ENCODE measurements at regions not wholly inside any gene's neighbourhood (a gene's known extent, or its start where the extent isn't known, plus 50 kb on each side); places are given as distances from the start of the nearest gene placed in this dataset.
"Not testable (repeated sequence)": the region's sequence is repeated elsewhere in the genome, so short reads cannot be mapped to it uniquely, and the experiment has no call there.

DNA sequence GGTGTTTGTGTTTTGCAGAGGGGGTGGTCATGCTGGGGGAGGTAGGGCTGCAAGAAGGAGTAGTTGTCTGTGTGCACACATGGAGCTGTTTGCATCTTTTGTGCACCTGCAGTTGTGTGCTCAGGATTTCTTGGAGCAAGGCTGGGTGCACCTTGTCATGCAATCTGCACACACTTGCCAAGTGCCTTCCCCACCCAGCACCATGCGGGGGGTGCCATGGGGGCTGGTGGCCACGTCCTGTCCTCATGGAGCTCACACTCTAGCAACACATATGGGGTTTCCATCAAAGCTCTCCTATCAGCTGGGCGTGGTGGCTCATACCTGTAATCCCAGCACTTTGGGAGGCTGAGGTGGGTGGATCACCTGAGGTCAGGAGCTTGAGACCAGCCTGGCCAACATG is 111.6 kb downstream of the CRLF3 start:
- DNase-seq = not testable (repeated sequence)

DNA sequence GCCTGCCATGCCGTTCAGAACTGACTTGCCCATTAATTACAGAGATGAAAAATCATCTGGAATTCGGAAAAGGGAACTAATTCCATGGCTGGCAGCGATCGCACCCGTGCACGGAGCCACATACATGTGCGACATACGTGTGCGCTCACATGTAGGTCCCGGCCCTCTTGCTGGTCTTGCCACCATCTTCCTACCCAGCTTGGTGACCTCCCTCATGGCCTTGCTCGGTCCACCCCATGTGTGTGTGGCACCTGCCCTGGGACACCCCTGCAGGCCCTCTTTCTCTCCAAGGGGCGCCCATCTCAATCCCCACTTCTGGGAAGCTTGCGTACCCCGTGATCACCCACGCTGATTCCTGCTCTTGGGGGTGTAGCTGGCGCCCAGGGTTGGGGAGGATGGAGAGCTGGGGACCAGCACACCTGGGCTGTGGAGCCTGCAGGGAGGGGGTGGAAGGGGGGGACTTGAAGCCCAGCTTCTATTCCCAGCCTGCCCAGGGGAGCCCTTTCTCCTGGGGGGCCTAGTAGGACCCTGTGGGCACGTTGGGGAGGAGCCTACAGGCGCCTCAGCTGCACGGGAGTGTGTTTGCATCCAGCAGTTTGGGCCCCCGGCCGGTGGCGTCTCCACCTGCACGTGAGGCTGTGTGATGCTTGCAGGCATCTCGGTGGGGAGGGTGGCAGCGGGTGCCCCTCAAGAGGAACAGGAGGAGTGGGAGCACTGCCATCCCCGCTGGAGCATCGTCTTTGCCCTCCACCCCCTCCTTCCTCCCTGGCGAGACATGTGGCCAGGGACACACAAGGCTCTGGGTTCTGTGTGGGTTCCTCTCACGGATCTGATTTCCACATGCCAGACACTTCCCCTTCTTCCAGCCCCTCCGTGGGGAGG is 112.6 kb downstream of the CRLF3 start:
- not testable (repeated sequence) for DNase-seq

DNA sequence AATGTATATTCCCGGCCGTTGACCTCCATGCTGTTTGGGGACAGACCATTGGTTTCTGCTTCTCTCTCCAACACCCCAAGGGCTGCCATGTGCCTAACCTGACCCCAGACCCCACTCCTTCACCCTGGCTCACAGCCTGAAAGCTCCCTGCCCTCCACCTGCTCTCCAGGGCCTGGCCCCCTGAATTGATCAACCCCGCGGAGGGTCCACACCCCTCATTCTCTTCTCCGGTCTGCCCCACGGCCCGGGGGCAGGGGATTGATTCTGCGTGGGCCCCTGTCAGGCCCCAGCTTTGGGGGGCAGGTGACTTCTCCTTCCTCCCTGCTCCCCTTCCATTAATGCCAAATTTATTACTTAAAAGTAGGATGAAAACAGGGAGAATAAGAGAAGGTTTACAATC is 113.3 kb downstream of the CRLF3 start:
- DNase-seq = not testable (repeated sequence)

DNA sequence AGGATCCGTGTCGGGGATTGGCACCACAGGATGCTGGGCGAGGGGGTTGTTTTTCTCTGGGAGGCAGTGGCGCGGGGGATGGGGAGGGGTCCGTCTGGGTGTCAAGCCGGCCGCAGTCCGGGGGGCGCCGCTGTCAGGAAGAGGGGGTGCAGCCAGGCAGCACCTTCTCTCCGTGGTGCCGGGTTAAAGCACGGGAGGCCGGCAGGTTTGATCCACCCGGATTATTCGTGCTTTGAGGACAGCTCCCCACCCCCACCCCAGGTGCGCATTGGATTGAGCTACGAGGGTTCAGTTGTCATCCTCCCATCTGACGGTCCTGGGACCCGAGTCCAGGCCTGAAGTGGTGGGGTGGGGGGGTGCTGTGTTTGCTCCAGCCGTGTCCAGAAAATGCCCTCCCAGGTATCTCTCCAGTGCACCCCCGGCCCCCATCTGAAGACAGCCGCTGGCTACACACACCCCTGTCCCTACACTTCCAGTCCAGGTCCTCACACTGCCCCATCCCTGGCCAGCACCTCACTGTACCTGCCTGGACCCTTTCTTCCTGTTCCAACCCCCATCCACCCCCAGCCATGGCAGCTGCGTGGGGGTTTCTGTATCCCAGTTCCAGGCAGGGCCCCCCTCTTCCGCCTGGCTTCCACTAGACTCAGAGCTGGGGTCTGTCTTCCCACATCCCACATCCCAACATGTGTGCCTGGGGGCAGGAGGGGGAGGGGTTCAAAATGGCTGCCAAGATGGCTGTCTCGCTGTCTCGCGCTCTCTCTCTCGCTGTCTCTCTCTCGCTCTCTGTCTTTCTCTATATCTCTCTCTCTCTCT is 114.0 kb downstream of the CRLF3 start:
- not testable (repeated sequence) for DNase-seq

DNA sequence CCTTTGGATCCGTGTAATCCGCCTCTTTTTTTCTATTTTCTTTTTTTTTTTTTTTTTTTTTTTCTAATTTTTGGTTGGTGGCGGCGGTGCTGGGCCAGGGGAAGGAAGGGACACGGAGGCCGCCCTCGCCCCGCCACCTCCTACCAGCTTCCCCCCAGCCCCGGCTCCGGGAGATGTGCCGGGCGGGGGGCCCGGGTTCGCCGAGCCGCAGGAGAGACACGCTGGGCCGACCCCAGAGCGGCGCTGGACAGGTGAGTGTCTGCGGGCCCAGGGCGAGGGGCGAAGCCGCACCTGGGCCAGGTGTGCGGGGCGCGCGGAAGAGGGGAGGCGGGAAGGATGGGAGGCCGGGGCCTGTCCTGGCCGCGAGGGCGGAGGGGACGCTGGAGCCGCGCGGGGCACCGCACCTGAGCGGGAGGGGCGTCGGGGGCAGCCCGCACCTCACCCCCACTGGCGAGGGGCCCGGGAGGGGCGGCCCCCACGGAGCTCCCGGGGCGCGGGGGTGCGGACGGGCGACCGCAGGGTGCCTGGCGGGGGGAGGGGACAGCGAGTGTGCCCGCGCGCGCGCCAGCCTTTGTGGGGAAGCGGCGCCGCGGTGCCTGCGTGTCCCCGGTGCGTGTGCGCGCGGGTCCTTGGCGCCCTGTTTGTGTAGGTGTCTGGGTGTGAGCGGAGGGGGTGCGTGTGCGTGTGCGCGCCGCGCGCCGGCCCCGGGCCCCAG is 114.8 kb downstream of the CRLF3 start:
- not testable (repeated sequence) for DNase-seq

DNA sequence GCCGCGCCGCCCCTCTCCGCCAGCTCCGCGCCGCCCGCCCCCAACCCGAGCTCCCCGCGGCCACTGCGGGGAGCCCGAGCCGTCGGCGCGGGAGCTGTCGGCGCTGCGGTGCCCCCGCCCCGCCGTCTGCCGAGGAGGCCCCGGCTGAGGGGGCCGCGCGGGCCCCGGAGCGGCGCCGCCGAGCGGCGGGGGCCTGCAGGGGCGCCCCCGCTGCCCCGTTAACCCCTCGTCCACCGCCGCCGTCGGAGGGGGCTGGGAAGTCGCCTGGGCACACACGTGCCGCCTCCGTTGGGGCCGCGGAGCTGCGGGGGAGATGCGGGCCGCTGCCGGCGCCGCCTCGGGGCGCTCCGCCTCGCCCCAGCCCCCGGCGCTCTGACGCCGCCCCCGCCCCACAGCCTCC is 115.4 kb downstream of the CRLF3 start:
- not testable (repeated sequence) for DNase-seq

DNA sequence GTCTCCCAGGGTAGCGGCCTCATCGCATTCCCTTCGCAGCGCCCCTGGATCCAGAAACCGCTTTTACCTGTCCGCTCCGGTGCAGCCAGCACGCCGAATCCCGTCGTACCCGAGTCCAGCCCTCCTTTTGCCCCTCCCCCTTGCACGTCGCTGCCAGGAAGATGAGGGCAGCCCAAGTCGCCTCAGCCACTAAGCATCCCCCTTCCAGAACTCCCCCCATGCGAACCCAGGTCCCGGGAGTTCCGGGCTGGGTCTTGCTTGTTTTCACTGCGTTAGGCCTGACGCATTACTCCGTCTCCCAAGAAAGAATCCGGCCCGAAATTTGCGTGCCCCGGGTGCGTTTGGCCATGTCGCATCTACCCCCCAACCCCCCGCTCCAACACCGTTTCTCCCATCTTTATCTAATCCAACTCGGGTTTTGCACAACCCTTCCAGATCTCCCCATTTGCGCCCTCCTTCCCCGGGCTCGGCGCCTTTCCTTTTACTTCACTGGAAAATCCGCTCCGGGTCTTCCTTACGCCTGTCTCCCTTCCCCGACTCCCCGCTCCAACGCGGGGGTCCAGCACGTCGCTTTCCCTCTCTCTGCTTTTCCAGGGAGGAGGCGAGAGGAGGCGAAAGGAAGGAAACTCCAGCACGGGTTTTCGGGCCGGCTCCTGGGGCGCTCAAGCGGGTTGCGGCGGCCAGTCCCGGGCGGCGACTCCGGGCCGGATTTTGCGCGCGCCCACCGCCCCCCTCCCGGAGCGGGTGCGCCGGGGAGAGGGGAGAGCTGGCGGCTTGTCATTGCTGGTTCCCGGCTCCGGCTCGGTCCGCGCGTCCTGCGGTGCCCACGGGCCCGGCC is 116.0 kb downstream of the CRLF3 start:
- peak; percentile 96 for DNase-seq

DNA sequence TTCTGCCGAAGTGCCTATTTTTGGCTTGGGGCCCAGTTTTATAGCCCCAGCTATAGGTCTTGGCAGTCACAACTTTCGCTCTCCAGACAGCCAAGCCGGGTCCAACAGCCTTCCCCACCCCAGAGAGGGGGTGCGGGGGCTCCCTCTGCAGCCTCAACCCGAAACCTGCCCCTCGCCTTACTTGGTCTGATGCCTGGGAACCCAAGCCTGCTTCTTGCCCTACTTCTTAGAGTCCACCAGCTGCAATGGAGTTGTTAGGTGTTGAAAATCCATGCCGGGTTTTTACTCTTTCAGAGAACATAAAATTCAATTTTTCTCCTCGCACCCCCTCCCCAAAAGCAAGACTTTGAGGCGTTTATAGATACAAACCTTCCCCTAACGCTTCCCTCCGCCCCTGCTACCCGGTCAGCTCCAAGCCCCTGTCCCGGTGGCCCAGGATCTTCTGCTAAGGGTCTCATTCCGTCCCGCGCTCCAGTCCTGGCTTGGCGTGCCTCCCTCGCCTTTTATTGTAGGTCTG is 116.7 kb downstream of the CRLF3 start:
- DNase-seq = peak; percentile 70

DNA sequence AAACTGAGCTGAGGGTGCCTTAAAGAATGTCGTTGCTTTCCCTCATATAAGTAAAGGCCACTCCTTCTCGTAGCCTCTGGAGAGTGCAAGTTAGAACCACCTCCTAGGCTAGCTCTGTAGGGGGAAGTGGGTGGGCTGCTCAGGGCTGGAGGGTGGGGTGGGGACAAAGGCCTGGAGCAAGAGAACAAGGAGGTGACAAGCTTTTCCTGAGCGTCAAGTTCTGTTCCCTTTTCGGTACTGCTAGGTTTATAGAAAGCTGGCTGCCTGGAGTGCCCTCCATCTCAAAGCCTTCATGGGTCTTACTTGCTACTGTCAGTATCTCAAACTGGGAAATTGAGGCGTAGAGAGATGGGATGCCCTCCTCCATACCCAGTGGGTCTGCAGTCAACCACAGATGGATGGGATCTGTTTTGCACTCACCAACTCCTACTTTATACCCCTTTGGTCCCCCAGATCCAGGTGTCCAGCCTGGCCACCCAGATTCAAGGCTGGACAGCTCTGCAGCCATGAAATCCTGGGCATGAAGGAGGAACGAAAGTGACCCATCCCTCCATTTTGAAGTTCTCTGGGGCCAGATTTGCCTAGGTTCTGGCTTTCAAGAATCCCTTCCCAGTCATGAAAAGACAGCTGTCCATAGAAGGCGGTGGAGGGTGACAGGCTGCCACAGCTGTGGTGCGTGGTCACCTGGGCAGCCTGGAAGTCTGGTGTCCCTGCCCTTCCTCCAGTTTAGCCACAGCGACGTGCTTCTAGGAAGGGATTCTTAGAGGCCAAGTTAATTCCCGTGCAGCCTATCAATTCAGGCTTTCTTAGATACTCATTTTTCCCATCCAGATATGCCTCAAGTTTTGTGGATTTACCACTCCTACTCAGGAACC is 117.8 kb downstream of the CRLF3 start:
- DNase-seq = not testable (repeated sequence)

DNA sequence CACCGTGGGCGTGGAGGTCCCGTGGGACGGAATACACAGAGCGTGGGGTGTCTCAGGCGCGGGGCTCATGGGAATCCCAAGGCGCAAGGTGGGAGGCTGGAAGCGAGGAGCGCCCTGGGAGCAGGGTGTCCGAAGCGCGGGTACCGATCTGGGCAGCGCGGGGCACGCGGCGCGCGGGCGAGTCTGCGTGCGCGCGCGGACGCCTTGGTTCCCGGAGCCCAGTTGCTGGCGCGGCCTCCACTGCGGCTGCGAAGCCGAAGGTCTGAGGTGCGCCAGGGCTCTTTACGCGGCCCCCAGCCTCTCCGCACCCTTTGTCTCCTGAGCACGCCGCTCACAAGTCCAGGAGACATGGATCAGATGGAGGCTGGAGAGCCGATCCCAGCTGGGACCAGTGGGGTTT is 118.5 kb downstream of the CRLF3 start:
- not testable (repeated sequence) for DNase-seq

DNA sequence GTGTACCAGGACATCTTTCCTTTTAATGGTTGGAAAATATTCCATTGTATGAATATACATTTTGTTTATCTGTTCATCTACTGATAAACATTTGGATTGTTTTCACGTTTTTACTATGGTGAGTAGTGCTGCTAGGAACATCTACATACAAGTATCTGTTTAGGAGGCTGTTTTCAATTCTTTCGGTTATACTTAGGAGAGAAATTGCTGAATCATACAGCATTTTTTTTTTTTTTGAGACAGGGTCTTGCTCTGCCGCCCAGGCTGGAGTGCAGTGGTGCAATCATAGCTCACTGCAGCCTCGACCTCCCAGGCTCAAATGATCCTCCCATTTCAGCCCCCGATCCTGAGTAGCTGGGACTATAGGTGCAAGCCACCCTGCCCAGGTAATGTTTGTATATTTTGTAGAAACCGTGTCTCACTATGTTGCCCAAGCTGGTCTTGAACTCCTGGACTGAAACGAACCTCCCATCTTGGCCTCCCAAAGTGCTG is 122.9 kb downstream of the CRLF3 start:
- DNase-seq = no peak

DNA sequence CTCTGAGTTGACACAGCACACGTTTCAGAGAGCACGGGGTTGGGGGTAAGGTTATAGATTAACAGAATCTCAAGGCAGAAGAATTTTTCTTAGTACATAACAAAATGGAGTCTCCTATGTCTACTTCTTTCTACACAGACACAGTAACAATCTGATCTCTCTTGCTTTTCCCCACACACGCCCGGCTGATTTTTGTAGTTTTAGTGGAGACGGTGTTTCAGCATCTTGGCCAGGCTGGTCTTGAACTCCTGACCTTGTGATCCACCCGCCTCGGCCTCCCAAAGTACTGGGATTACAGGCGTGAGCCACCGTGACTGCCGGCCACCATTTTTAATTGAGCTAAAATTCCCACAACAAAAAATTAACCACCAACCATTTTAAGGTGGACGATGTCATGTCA is 123.7 kb downstream of the CRLF3 start:
- DNase-seq = not testable (repeated sequence)

DNA sequence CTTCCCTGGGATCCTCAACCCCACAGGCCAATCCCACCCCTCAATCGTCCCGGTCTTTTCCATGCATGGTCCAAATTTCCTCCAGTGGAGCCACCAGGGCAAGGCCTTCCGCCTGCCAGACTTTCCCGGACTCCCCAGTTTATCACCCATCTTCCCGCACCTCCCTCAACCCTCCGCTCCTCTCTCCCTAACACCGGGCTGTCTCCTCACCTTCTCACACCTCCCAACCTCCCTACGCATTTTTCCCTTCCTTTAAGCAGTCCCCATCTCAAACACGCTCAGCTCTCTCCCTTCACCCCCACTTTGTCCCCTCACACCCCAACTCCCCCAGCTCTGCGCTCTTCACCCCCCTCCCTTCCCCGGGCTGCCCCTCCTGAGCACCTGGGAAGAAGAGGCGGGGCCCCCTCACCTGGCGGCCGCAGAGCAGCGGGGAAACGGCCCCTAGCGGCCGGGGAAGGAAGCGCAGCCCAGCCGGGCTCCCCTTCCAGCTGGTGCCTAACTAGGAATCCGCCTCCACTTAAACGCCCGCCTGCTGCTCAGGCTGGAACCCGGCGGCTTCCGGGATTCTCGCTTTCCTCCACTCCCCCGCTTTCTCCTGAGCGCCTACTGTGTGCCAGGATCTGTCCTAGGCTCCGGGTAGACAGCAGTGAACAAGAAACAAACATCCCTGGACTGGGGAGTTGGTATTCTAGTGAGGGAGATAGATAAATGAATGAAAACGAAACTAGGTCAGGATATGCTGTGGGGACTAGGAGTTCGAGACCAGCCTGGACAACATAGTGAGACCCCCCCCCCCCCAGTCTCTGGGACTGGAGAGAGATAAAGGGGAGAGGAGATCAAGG is 126.7 kb downstream of the CRLF3 start:
- DNase-seq = peak; percentile 60

DNA sequence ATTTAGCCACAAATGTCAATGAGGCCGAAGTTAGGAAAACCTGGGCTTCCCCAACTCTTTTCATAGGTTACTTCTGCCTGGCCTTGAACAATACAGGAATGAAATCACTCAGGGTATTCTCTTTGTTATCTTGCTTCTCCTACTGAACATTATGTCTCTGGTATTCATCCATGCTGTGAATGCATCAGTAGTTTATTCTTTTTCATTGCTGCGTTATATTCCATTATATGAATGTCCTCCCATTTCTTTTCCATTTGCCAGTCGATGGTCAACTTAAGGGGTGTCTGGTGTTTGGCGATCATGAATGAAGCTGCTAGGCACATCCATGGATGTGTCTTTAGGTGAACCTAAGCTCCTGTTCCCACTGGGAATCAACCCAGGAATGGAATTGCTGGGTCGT is 128.3 kb downstream of the CRLF3 start:
- DNase-seq = no peak

DNA sequence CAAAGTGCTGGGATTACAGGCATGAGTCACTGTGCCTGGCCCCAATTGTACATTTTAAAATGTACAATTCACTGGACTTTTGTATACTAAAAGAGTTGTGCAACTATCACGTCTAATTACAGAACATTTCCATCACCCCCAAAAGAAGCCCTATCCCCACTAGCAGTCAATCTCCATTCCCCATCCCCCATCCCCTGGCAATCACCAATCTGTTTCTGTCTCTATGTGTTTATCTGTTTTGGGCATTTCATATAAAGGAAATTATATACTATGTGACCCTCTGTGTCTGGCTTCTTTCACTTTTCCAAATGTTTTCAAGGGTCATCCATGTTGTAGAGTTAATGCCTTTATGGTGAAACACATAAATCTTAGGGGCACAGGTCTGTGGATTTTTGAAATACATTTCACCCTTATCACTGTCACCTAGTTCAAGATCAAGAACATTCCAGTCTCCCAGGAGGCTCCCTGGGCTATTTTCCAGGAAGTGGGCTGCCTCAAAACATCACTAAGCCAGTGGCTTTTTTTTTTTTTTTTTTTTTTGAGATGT is 129.2 kb downstream of the CRLF3 start:
- DNase-seq = not testable (repeated sequence)

DNA sequence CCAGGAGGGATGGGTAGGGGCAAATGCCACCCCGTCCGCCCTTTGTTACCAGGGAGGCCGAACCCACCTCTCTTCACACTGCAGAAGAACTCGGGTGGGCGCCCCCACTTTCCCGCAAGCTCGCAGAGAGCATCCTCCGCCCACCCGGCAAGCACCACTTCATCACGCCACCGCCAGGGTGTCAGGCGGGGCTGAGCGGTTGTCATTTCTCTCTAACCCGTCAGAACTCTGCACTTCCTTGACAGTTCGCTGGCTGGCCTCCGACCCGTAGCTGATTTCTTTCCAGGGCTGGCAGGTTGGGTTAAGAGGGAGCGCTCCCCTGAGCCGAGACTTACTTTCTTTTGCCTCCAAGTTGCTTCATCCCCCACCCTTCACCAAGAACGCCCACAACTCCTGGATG is 130.7 kb downstream of the CRLF3 start:
- not testable (repeated sequence) for DNase-seq

DNA sequence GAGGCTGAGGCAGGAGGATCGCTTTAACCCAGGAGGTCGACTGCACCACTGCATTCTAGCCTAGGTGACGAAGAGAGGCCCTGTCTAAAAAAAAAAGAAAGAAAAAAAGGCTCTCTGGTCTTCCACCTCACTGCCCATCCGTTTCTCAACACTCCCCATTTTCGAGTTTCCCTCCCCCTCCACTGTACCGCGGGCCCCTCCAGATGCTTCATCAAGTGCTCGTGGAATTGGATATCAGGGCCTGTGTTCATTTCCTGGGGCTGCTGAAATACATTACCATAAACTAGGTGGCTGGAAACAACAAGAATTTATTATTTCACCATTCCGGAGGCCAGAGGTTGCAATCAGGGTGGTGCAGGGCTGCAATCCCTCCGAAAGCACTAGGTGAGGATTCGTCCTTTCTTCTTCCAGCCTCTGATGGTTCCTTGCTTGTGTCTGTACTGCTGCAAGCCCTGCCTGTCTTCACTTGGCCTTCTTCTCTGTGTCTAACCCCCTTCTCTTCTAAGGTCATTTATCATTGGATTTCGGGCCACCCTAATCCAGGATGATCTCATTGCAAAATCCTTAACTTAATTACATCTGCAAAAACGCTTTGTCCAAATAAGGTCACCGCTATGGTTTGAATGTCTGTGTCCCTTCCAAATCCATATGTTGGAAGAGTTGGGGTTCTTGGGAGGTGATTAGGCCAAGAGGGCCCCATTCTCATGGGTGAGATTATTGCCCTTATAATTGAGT is 135.1 kb downstream of the CRLF3 start:
- not testable (repeated sequence) for DNase-seq
